NCI-H1105 (cell line): ENCODE measurements at regions not wholly inside any gene's neighbourhood (a gene's known extent, or its start where the extent isn't known, plus 50 kb on each side); places are given as distances from the start of the nearest gene placed in this dataset.

Experiments used
- DNase-seq: peaks from one replicate; lab custom pipeline; 2025; lab: John Stamatoyannopoulos, UW

DNA sequence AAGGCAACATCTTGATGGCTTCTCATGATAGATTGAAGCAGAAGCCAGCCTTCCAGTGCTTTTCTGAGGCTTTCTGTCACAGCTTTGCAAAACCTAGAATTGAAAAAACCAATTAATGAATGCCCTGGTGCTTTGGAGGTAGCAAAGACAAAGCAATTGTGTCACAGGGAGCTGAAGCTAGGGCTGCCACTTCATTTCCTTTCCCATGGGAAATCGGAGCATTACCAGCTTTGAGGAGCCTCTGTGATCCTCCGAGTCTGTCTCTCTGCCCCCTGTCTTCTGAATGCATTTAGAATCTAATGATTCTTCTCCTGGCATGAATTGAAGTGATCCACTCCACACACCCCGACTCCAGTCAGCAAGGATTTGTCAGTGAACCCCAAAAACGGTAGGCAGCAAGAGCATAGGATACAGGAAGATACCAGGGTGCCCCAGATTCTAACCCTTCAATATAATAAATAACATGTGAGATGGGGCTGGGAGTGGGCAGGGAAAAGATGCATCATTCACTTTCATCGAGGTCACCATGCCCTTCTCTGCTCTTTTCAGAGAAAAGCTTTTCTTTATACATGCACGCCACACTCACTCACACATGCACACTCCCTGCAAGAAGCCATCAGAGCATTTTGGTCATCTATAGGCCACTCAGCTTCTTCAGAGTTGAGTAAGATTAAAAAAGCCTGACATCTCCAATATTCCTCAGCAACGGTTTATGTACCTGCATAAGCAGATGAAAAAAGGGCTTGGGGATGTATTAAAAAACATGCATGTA, 247.7 kb upstream of the ZNF462 start:
- no peak for DNase-seq

DNA sequence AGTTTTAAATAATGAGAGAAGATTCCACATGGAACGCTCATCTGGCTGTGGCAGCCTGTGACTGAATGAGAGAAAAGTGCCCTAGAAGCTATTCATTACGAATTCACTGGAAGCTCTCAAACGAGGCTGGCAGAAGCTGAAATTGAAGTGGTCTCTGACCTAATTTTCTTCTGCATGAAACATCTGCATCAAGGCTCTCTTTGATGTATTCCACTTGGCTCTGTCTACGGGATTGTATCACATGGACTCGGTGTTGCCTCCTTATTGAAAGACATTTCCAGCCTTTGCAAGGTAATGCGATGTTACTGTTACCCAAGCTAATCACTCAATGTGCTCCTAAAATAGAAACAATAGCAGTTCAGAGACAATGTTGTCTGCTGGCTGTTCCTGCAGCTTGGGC, 246.9 kb upstream of the ZNF462 start:
- DNase-seq: no peak

DNA sequence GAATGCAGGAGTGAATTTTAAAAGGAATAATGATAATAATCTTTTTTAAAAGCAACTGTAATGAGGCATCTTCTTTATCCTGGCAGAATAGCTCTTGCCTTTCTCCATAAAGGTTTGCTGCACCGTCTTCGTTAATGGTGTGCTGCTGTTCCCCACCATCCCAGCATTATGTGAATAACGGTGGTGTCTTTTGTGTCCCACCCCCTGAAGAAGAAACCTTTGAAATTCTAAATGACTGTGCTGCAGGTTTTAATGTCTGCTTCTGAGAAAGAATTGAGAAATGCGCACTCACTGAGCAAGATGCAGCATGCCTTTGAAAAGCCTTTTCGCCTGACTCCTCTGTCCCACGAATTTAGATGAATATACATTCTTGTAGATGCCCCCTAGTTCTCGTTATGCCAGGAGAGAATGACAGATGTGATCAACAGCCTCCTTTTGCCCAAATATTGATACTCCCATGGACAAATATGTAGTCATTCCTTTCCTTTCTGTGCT, 246.1 kb upstream of the ZNF462 start:
- DNase-seq: no peak

DNA sequence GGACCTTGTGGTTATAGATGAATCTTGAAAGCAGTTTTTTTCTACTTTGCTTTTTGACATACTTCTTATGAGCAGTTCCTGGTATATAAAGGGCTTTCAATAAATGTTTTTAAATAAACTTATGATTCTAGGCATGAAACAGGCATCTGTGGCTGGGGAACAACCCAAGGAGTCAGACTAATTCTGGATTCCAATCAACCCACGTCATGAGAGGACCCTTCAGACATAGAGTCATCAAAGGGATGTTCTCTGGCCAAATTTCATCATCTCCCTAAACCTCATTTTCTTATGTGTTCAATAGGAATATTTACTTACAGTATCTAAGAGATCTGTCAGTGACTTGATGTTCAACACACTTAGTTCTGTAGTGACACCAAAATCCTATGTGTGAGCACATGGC, 243.8 kb upstream of the ZNF462 start:
- no peak for DNase-seq

DNA sequence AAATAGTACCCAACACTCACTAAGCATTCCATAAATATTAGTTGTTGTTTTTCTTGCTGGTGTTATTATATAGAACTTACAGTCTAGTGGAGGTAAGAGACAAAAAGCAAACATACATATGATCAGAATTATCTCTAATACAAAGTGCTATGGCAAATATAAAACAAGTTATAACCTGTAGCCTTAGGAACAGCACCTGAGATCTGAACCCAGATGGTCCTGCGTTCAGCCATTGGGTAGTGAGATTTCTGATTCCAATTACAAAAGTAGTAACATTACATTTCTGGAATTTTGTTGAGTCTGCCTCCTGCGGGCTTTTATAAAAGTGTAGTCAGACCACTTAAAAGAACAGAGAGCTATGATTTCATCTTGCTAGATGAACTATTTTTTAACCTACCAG, 242.9 kb upstream of the ZNF462 start:
- DNase-seq: no peak

DNA sequence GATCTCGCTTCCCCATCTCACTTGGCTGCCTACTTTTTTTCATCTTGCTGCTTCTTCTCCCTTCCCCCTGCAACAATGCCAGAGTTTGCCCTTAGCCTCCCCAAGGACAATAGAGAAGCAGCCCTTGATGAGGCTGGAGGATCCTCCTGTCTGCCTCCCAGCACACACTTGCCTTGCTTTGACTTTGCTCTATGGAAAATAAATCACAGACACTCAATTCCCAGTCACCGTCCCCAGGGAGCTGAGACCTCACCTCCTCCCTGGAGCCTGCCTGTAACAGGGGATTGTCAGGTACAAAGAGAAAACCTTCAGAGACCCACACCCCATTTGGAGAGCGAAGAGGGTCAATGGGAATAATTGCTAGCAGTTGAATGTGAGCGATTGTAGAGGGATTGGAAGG, 242.1 kb upstream of the ZNF462 start:
- DNase-seq: no peak

DNA sequence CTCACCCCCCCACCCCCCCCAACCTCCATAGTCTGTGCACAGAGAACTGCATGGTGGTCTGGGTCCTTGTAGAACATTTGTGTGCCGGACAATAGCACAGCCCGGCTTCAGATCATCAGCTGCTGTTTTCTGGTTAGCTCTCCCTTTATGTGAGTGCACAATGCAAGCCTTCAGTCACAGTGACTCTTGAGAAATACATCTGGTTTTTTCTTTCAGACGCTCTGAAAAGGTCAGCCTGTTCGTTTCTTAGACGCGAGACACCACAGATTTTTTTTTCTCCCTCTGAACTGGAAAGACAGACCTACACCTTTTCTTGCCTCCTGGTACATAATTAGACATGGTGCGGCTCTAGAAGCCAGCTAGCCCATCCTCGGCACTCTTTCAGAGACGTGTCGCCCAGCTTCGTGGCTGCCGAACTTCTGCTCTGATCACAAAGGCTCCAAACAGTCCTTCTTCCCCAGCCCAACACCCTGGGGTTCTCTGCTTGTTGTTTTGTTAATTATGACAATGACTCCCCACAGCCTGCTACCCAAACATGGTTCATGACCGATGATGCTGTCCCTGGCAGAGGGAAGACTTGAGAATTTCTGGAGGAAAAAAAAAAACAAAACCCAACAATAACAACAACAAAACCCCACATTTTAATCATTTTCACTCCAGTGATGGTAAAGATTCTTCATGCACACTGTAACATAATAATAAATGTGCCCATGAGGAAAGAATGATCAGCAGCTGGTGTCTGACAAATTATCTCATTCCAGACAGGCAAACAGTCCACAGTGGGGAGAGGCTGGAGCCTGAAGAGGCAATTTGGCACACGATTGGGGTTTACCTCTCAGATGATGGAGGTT, 241.4 kb upstream of the ZNF462 start:
- no peak for DNase-seq

DNA sequence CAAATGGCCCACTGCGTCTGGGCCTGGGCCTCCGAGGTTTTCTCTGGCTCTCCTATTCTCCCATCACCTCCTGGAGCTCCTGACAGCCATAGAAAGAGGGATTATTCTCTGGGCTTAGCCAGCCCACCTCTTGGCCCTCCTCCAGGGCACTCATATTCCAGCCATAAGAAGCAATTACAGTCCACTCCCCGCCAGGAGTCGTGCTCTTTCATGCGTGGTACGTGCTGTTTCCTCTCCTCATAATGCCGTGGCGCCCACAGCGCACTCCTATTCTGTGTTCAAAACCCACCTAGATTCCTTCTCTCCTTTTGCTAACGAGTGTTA, 240.8 kb upstream of the ZNF462 start:
- DNase-seq: peak; percentile 38

DNA sequence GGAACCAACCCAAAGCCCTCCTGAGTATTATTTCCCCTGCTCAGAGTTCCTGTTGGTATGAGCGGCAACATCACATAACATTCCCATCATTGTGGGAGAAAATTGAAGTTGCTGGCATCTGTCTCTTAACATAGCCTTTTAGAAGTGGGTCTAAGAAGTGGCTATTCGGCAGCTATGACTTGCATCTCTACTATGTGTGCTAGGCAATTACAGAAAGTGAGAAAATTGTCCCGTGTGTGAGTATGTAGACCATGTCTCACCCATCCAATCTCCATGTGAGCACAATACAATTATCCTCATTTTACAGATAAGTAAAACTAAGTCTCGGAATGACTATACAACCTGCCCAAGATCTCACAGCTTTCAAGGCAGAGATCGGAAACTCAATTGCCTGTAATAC, 239.4 kb upstream of the ZNF462 start:
- DNase-seq: no peak

DNA sequence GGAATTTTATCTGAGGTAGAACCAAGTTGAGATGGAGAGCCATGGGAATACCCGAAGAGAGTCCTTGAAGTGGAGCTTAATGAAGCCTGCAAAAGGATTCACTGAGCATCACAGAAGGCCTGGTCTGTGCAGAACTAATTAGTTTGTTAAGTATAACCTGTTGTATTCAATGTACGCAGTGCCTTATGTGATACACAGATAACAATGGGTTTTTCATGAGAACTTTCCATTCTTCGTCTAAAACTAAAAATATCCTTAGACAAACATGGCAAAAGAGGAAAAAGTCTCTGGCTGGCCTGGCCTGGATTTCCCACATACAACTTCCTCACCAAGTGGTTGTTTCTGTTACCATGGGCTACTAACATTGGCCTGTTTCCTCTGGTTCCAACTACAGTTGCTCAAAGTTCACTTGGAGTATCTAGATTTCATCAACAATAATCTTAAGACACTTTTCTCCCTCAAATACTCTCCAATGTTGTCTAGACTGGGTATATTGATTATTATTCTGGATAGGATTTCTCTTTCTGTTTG, 237.6 kb upstream of the ZNF462 start:
- DNase-seq: no peak

DNA sequence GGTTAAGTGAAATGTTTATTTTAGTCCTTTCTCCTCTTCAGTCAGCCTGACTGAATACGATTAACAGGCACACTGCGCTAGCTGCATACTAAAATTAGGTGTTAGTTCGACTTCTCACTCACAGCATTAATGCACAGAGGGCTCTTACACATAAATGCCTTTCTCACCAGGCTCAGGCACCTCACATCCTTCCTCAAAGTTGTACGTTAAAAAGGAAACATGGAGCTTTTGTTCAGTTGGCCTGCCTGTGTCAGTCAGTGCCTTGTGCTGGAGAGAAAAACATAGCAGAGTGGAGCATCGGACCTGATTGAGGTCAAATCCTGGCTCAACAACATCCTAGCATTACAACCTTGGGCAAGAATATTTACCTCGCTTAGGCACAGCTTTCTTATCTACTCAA, 236.0 kb upstream of the ZNF462 start:
- DNase-seq: no peak

DNA sequence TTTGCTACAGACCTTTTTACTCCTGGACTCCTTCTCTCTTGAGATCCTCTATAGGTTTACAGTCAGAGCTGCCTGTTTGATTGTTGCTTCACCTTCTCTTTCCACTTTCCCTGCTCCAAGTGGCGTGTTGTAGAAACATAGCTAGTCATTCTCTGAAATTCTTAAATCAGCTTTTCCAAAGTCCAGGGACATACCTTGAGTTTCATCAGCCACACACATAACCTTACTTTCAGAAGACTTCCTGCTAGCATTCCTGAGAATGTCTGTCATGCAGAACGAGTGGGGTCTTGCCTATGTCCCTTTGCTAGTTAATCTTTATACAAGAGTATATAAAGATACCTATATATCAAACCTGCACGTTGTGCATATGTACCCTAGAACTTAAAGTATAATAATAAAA, 230.3 kb upstream of the ZNF462 start:
- no peak for DNase-seq

DNA sequence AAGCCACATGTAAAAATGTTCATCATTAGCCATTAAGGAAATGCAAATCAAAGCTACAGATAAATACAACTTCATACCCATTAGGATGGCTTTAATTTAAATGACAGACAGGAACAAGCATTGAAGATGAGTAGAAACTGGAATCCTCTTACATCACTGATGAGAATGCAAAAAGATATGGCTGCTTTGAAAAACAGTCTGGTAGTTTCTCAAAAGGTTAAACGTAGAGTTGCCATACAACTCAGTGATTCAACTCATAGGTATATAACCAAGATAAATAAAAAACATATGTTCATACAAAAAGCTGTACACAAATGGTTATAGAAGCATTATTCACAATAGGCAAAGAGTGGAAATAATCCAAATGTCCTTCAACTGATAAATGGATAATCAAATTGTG, 228.8 kb upstream of the ZNF462 start:
- DNase-seq: no peak

DNA sequence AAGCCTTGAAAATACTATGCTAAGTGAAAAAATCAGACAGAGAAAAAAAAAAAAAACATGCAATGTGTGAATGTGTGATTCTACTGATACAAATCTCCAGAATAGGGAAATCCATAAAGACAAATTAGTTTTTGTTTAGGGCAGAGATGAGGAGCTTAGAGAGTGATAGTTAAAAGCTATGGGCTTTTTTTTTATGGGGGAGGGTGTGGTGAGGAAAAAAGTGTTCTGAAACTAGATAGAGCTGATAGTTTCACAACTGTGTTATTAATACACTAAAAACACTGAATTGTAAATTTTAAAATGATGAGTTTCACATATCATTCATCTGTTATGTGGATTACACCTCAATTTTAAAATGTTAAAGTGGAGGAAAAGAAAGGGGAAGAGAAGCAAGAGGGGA, 228.3 kb upstream of the ZNF462 start:
- no peak for DNase-seq

DNA sequence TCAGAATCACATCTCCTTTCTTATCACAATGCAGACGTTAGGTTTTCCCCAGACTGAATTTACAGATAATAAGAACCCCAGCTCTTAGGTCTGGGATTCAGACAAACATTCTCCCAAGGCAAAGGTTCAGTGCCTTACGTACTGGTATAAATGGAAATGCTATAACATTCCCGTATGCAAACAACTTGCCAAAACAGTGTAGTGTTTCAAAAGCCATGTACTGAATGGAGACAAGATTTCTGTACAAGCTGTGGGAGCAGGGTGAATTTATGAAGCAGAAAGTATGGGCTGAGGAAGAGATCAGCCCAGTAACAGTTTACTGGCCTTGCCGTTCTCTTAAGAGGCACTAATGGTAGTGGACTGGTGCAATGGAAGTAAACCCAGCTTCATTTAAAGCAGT, 225.5 kb upstream of the ZNF462 start:
- DNase-seq: no peak

DNA sequence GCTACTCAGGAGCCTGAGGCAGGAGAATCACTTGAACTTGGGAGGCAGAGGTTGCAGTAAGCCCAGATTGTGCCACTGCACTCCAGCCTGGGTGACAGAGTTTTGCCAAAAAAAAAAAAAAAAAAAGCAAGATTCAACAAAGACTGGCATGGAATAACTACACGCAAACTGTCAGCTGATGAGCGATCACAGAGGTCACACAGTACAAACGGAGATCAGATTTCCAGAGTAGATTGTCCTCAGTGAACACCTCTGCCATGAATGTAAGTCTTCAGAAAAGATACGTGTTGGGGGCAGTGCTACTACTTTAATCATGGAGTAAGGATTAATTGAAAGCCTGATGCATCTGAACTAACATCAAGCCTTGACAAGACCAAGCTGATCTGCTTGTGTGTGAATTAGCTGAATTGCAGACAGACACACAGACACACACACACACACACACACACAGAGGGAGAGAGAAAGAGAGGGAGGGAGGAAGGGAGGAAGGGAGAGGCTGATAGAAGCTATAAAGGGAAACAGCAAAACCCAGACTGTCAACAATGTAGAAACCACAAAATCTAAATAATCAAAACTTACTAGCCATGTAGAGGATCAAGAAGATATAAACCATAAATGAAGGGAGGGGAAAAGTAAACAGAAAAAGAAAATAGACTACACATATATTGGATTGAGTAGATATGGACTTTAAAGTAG, 222.9 kb upstream of the ZNF462 start:
- DNase-seq: no peak

DNA sequence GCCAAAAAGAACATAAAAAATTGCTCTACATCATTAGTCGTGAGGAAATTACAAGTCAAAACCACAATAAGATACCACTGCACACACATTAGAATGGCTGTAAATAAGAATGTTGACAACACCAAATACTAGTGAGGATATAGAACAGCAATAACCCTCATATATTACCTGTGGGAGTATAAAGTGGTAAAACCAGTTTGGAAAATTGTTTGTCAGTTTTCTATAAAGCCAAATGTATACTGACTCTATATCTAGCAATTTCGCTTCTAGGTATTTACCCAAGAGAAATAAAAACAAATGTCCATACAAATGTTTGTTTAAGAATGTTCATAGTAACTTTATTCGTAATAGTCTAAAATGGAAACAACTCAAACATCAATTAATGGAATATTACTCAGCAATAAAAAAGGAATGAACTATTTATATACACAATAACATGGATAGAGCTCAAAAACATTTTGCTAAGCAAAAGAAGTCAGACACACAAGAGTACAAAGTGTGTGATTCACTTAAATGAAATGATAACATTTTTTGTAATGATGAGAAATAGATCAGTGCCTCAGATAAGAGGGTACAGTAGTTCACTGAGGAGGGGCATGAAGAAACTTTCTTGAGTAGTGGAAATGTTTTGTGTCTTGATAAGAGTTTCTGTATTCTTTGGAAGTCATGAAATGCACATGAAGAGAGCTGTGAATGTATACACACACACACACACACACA, 219.6 kb upstream of the ZNF462 start:
- DNase-seq: no peak

DNA sequence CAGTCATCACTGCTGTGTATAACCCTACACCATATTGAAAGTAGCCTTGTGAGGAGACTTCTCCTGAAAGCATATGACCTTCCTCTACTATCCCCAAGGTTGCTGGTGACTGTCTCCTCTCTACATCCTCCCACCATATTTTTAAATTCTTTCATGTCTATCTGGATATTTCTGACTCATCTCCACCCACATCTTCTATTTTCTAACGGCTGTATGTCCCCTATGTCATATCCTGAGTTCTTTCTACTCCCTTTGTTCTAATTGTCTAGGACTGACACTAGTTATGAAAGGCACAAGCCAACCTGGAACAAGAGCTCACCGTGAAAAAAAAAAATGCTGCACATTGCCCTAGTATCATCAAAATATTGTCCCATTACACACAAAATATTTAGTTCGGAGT, 218.3 kb upstream of the ZNF462 start:
- DNase-seq: no peak

DNA sequence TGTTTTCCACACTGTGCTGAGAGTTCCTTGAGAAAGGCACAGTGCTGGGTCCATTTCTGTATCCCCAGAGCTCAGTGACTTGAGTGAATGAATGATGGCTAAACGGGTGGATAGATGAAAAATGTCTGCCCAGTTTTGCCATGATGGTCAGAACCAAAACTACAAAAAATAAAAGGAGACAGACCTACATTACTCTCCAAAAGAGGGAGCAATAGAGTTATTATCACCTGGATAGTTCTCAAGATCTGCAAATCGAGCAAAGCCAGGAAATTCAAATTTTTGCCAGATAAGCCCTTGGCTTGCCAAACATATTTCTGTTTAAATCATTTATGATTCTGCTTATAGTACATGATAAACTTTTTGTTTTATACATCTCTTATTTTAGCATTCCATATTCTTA, 214.2 kb upstream of the ZNF462 start:
- DNase-seq: peak; percentile 4

DNA sequence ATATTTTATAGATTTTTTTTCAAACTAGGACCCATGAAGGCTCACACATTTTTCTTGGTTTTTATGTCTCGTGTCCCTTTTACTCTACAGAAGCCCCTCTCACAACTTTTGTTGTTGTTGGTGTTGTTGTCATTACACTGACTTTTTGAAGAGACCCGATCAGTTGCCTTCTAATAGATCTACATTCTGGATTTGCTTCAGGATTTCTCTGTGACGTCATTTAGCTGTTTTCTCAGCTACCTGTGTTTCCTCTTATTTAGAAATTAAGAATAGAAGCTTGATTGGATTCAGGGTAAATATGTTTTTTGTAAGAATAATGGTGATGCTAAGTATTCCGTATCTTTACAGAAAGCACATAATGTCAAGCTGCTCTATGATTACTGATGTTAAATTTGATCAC, 213.3 kb upstream of the ZNF462 start:
- no peak for DNase-seq

DNA sequence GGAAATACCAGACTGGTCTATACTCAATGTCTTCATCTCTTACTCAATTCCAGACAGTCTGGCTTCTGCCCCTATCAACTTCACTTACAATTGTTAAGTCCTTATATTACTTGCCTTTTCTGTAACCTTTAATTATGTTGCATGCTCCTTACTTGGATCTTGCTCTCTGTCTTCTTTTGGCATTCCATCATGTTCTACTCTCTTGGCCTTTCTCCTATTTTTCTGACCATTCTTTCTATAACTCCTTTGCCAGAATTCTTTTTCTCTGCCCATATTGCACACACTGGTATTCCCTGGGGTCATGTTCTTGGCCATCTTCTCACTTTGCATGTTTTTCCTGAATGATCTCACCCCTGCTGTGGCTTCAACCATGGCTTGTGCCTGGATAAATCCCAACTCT, 209.8 kb upstream of the ZNF462 start:
- DNase-seq: no peak

DNA sequence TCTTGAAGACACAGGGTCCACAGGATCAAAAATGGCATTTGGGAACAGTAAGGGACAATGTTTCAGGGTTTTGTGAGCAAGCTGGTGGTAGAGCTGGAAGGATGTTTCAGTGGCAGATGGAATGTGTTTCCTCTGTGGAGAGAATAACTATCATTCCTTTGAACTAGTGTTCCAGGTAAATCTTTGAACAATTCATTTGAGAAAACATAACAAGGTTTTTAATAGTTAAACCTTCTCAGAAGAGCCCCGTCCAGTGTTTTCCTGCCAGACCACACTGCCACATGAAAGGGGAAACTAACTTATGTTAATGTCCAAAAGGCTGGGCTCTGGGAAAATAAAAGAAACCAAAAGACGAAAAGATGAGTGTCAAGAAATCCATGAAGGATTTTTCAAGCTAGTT, 207.0 kb upstream of the ZNF462 start:
- no peak for DNase-seq
